Hepatocyte (in vitro differentiated cells): ENCODE measurements at regions not wholly inside any gene's neighbourhood (a gene's known extent, or its start where the extent isn't known, plus 50 kb on each side); places are given as distances from the start of the nearest gene placed in this dataset.

ENCODE experiments used
- DNase-seq: peaks from one replicate; pipeline ENCODE4 v3.0.0-alpha.2; 2016; ENCODE audit warnings: low spot score
- H2AFZ ChIP-seq: fragments of 200-600 bp; sonication (generic); 2 replicates; pipeline ENCODE4 v1.6.0; 2016; ENCODE audit warnings: antibody characterized with exemption, mild to moderate bottlenecking
- H3K27ac ChIP-seq: fragments of 200-600 bp; sonication (generic); 2 replicates; pipeline ENCODE4 v1.5.1; 2016; ENCODE audit warnings: mild to moderate bottlenecking
- H3K27me3 ChIP-seq: fragments of 200-600 bp; sonication (generic); 2 replicates; pipeline ENCODE4 v1.6.1; 2016
- H3K36me3 ChIP-seq: fragments of 200-600 bp; sonication (generic); replicated peaks from 2 replicates; pipeline ENCODE4 v1.5.1; 2016; ENCODE audit warnings: low read depth; ENCODE audit not compliant: insufficient read depth
- H3K4me1 ChIP-seq: fragments of 200-600 bp; sonication (generic); 2 replicates; pipeline ENCODE4 v1.5.1; 2016; ENCODE audit warnings: mild to moderate bottlenecking, moderate library complexity; ENCODE audit not compliant: insufficient read depth
- H3K4me2 ChIP-seq: fragments of 200-600 bp; sonication (generic); 2 replicates; pipeline ENCODE4 v1.6.0; 2016
- H3K4me3 ChIP-seq: fragments of 200-600 bp; sonication (generic); 2 replicates; pipeline ENCODE4 v1.5.1; 2016; ENCODE audit warnings: mild to moderate bottlenecking
- H3K79me2 ChIP-seq: fragments of 200-600 bp; sonication (generic); 2 replicates; pipeline ENCODE4 v1.6.0; 2017; ENCODE audit warnings: mild to moderate bottlenecking
- H3K9me2 ChIP-seq: fragments of 200-600 bp; sonication (generic); replicated peaks from 2 replicates; pipeline ENCODE4 v1.6.0; 2017; ENCODE audit warnings: mild to moderate bottlenecking; ENCODE audit not compliant: insufficient read depth
- H3K9me3 ChIP-seq: fragments of 200-600 bp; sonication (generic); 2 replicates; pipeline ENCODE4 v1.5.1; 2016; ENCODE audit warnings: low read depth, mild to moderate bottlenecking
- H4K20me1 ChIP-seq: fragments of 200-600 bp; sonication (generic); 2 replicates; pipeline ENCODE4 v1.6.0; 2016; ENCODE audit warnings: mild to moderate bottlenecking; ENCODE audit not compliant: insufficient read depth, poor library complexity, severe bottlenecking
- EZH2 ChIP-seq: fragments of 200-600 bp; sonication (generic); IDR thresholded peaks from 2 replicates; pipeline ENCODE4 v1.6.1; 2016; ENCODE audit warnings: antibody characterized with exemption, mild to moderate bottlenecking, borderline replicate concordance
- EZH2phosphoT487 ChIP-seq: fragments of 200-600 bp; sonication (generic); IDR thresholded peaks from one replicate; pipeline ENCODE4 v1.6.1; 2018; ENCODE audit warnings: antibody characterized with exemption, mild to moderate bottlenecking, low read depth, moderate library complexity; ENCODE audit not compliant: unreplicated experiment, severe bottlenecking
- WGBS: methylation state at CpG from one replicate; pipeline ENCODE4 v1.1.6; 2016; ENCODE audit warnings: low lambda C conversion rate; ENCODE audit errors: missing lambda C conversion rate; 5-methylcytosine and 5-hydroxymethylcytosine counted together
- TF ChIP-seq, protein P1 (sequence below): fragments of 200-600 bp; sonication (generic); IDR thresholded peaks from 2 replicates; pipeline ENCODE4 v1.5.1; 2016; ENCODE audit warnings: antibody characterized with exemption, mild to moderate bottlenecking; ENCODE audit not compliant: poor library complexity

DNA sequence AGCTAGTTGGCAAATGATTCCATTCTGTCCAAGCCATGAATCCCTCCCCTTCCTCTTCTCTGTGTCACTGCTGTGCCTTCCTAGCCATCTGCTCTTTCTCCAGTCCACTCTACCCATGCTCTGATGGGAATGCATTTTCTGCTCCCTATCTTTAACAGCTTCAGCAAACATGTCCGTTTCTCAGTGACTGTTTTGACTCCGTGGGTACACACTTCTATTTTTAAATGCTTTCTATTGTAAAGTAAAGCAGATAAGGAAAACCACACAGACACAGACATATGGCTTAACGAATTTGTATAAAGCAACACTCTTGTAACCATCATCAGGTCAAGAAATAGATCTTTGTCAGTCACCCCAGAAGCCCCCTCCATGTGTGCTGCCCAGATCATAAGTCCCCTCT lies 72.4 kb upstream of the KLHL13 start:
- Histone ChIP-seq H3K27ac (no peak overlapping the region), H3K79me2 (no peaks in the 10 kb centered on the region), H3K4me1 (no peaks in the 10 kb centered on the region), H3K36me3 (no peaks in the 10 kb centered on the region), H3K4me3 (no peak overlapping the region), H3K4me2 (no peak overlapping the region), H3K9me2 (no peaks in the 10 kb centered on the region), H4K20me1 (no peaks in the 10 kb centered on the region), H2AFZ (no peak overlapping the region), H3K27me3 (no peaks in the 10 kb centered on the region), H3K9me3 (no peaks in the 10 kb centered on the region)
- no peak for TF ChIP-seq EZH2phosphoT487
- TF ChIP-seq, protein P1, sequence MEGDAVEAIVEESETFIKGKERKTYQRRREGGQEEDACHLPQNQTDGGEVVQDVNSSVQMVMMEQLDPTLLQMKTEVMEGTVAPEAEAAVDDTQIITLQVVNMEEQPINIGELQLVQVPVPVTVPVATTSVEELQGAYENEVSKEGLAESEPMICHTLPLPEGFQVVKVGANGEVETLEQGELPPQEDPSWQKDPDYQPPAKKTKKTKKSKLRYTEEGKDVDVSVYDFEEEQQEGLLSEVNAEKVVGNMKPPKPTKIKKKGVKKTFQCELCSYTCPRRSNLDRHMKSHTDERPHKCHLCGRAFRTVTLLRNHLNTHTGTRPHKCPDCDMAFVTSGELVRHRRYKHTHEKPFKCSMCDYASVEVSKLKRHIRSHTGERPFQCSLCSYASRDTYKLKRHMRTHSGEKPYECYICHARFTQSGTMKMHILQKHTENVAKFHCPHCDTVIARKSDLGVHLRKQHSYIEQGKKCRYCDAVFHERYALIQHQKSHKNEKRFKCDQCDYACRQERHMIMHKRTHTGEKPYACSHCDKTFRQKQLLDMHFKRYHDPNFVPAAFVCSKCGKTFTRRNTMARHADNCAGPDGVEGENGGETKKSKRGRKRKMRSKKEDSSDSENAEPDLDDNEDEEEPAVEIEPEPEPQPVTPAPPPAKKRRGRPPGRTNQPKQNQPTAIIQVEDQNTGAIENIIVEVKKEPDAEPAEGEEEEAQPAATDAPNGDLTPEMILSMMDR = no peak
- TF ChIP-seq EZH2 = no peak
- DNase-seq = no peak
- WGBS = 34% methylated on average over 3 of the region's 3 CpGs

DNA sequence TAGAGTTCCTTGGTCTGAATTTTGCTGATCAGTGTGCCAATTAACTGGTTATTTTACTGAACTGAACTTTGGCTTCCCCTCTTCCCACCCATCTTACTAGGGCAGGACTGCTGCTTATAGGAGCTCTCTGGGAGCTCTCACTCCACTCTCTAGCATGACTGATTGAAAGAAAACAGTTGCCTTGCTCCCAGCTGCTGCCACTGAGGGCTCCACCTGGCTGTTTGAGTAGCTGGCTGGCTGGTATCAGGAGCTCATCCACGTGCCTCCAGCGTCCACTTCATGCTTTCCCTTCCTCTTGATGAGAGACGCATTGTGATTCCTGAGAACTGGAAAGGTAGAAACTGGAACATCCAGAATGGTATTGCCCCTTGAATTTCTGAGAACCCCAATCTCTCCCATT lies 73.0 kb upstream of the KLHL13 start:
- Histone ChIP-seq H4K20me1 (no peaks in the 10 kb centered on the region), H3K36me3 (no peaks in the 10 kb centered on the region), H3K9me2 (no peaks in the 10 kb centered on the region), H3K27me3 (no peaks in the 10 kb centered on the region), H3K4me3 (no peak overlapping the region), H3K27ac (no peak overlapping the region), H3K79me2 (no peaks in the 10 kb centered on the region), H3K4me2 (no peak overlapping the region), H3K9me3 (no peaks in the 10 kb centered on the region), H2AFZ (no peak overlapping the region), H3K4me1 (no peaks in the 10 kb centered on the region)
- DNase-seq = peak; percentile 19
- WGBS = 42% methylated on average over 3 of the region's 3 CpGs
- TF ChIP-seq EZH2 = no peak
- TF ChIP-seq, protein P1 = no peak

DNA sequence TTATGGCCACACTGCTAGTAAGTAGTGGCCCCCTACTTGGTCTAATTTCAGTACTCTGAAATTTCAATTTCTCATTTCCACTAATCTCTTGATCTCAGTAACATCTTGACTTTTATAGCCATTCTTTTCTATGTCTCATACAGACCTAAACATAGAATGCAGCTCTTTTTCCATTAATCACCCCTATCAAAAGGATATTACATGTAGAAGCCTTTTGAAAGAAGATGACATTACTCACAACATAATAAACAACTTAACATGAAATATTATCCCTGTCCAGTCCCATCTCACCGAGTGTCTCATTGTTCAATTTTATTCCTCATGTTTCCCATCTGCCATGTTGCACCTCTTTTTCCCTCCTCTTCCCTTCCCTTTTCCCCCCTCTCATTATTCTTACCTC lies 81.1 kb upstream of the KLHL13 start:
- no peaks in the 10 kb centered on the region for H3K9me3 ChIP-seq
- no peaks in the 10 kb centered on the region for H4K20me1 ChIP-seq
- no peak for DNase-seq
- no peaks in the 10 kb centered on the region for H3K4me1 ChIP-seq
- H3K27me3 ChIP-seq = no peaks in the 10 kb centered on the region
- TF ChIP-seq EZH2 (no peak), EZH2phosphoT487 (no peak)
- TF ChIP-seq, protein P1 = no peak
- no peaks in the 10 kb centered on the region for H3K9me2 ChIP-seq
- no peak overlapping the region for H3K4me3 ChIP-seq
- H3K79me2 ChIP-seq = no peaks in the 10 kb centered on the region
- H3K36me3 ChIP-seq = no peaks in the 10 kb centered on the region
- 45% methylated on average over 1 of the region's 1 CpG for WGBS
- H3K27ac ChIP-seq = no peak overlapping the region
- H3K4me2 ChIP-seq = no peak overlapping the region
- H2AFZ ChIP-seq = no peak overlapping the region

DNA sequence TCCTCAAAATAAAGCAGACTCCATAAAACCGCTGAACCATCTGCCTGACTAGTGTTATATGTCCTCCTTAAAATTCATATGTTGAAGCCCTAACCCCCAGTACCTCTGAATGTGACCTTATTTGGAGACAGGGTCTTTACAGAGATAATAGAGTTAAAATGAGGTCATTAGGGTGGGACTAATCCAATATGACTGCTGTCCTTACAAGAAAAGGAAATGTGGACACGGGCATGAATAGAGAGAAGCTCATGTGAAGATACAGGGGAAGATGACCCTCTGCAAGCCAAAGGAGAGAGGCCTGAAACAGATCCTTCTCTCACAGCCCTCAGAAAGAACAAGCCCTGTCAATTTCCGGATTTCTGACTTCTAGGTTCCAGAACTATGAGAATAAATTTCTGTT lies 82.0 kb upstream of the KLHL13 start:
- TF ChIP-seq EZH2phosphoT487 (no peak), EZH2 (no peak)
- TF ChIP-seq, protein P1 = no peak
- H2AFZ ChIP-seq = no peak overlapping the region
- 58% methylated on average over 3 of the region's 3 CpGs for WGBS
- no peak overlapping the region for H3K27ac ChIP-seq
- no peak for DNase-seq
- no peak overlapping the region for H3K4me2 ChIP-seq
- no peaks in the 10 kb centered on the region for H3K79me2 ChIP-seq
- no peak overlapping the region for H3K4me3 ChIP-seq
- H3K9me2 ChIP-seq = no peaks in the 10 kb centered on the region
- H3K27me3 ChIP-seq = no peaks in the 10 kb centered on the region
- no peaks in the 10 kb centered on the region for H4K20me1 ChIP-seq
- no peaks in the 10 kb centered on the region for H3K36me3 ChIP-seq
- no peaks in the 10 kb centered on the region for H3K4me1 ChIP-seq
- H3K9me3 ChIP-seq = no peaks in the 10 kb centered on the region
